HL-60/S4 (cell line): ENCODE measurements at regions not wholly inside any gene's neighbourhood (a gene's known extent, or its start where the extent isn't known, plus 50 kb on each side); places are given as distances from the start of the nearest gene placed in this dataset.

Experiments used
- in situ Hi-C: fragments of 300-500 bp; cut with MboI; formaldehyde crosslinking; loops from 2 replicates; pipeline ENCODE4 v1.14.3; 2022; ENCODE audit warnings: low sequenced_read_pairs

DNA sequence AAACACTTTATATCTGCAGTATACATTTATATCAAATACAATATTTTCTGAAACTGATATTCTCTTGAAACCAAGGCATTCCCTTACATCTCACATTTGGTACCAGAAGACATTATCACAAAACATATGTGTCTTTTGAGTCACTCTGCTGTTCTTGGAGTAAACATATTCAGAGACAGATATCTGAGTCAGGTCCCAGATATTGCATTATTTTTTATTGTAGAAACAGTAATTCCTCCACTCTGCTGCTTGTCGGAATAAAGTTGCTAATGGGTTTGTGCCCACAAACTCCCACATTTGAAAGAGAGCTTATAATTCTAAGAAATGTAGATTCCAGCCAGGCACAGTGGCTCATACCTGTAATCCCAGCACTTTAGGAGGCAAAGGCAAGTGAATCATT lies 261.1 kb upstream of the DAPK1 start:
- in situ Hi-C loops: no loop called here

DNA sequence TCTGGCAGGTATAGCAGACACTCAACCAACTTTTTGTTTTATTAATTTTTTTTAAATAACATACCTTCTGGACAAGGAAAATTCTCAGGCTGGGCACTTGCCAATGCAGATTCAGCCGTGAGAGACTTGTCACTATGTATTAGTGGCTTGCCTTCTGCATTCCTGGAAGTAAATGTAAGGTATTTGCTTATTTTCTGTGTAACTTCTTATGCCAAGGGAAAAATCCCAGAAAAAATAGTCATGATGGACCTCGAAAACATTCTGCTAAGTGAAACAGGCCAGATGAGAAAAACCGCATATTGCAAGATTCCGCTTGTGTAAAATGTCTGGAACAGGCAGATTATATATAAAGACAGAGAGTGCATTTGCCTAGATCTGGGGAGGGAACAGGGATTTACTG lies 260.3 kb upstream of the DAPK1 start:
- in situ Hi-C loops: no loop called here

DNA sequence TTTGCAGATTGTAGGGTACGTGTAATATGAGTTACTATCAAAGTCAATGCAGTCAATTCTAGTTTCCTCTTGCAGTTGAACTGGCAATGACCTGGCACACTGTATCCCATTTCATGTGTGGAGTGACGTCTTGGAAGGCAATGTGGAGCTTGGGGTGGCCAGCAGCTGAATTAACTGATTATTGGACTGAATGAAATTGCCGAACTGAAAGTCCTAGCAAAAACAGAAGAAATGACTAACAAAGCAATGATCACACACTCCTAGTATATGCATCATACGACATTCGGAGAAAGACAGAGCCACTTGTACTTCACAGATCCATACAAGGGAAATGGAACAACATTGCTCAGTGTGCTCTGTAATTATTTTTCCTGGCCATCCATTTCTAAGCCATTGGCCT lies 259.1 kb upstream of the DAPK1 start:
- in situ Hi-C loops: no loop called here

DNA sequence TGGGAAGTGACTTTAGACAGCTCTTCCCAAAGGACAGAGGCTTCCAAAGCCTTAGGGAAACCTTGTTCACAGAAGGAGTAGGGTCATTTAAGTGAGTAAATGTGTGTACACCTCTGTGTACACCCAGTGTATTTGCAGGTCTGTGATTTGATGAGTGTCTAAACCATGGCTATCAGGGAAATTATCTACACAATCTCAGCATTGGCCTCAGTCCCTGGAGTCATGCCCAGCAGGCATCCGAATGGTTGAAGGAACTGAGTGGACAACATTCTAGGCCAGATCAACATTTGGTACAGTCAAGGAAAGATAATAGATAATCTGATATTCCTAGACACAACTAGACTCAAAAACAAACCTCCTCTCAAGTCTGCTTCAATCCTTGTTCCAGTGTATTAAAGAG lies 258.4 kb upstream of the DAPK1 start:
- in situ Hi-C loops: no loop called here

DNA sequence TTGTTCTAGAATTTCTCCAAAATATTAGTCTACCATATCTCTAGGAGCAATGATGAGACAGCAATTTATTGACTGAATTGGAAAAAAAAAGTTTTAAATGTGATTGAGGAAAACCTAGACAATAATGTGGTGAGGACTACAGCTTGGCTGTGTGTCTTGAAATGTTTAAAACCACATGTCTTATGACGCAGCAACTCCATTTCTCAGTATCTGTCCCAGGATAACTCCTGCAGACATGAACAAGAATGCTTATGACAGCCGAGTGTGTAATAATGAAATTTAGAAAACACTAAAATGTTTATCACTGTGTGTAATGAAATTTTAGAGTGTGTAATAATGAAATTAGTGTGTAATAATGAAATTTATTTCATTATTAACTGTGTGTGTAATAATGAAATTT lies 254.1 kb upstream of the DAPK1 start:
- in situ Hi-C loops: no loop called here

DNA sequence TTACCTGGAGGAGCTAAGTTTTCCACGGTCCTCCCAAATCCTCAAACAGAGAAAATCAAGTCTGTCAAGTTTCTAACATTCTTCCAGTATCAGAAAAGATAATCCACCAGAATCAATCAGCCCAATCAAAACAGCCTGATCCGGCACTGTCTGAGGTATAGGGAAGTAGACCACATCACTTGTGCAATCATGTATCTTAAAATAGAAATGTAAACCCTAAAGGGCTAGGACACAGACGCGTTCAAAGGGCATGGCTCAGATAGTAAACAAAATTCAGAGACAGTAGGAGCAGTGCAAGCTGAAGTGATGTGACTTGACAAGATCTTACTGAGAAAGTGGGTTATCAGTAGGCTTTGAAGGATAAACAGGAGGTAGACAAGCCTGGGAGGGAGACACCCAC lies 252.4 kb upstream of the DAPK1 start:
- in situ Hi-C loops: no loop called here

GRCh38 chr9:87247097-87247496 lies 250.6 kb upstream of the DAPK1 start:
- in situ Hi-C loops: no loop called here

GRCh38 chr9:87249029-87249428 lies 248.6 kb upstream of the DAPK1 start:
- in situ Hi-C loops: no loop called here

GRCh38 chr9:87250205-87250604 lies 247.5 kb upstream of the DAPK1 start:
- in situ Hi-C loops: no loop called here

DNA sequence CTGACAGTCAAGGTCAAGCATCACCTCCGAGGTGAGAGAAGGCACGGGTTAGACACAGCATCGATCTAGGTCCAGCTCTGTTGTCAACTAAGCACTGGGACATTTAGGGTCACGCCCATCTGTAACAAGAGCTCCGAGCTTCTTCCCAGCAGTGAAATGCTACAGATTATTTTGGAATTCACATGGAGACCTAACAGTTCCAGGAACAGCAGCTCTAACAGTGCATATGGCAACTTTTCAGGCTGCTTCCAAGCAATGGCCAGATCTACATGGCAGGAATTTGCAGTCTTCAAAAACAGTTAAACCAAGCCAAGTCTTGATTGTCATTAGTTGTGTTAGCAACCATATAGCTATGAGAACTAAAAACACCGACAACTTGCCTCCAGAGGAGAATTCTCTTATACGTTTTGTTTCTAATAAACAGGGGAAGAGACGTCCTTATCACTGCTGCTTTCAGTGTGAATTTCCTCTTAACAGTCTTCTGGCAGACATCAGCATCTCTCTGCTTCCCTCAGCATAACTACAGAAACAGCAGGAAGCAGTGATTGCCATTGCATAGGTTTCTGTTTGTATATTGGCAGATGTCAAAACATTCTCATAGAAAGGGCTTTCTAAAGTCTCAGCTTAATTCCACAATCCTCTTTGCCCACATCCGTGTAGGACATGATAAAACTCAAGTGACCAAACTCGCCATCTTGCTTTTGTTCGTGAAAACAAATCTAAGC lies 242.1 kb upstream of the DAPK1 start:
- in situ Hi-C loops: no loop called here

DNA sequence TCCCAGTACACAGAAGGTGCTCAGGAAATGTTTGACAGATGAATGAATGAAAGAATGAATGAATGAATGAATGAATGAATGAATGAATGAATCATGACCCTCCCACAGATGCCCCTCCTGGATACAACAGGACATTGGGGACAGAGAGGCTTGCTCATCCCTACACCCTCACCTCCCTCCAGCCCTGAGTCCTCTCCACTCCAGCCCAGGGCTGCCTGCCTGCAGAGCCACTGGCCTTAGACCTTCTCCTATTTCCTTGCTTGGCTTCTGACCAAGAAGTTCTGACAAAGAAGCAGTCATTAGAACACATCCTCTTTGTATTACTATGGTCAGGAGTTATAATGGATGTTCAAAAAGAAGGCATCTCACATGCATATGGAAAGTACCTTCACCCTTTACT lies 240.7 kb upstream of the DAPK1 start:
- in situ Hi-C loops: no loop called here

GRCh38 chr9:87259543-87260518 lies 237.8 kb upstream of the DAPK1 start:
- in situ Hi-C loops: no loop called here

DNA sequence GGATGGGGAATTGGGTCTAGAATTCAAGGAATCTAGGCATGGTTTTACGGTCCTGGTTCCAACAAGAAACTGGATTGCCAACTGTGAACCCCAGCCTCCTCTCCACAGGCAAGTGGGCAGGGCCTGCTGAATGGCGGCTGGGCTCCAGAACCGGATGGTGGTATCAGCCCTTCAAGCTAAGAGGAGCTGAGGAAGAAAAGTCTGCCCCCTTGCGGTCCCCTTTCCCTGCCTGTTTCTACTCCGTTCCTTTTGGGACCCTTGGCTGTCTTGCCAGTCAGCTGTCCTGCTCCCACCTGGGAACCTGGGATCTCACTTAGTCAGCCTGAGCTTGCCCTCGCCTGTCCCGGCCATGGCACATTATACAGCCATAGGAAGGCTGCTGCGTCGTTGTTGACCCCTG lies 234.4 kb upstream of the DAPK1 start:
- in situ Hi-C loops: no loop called here

DNA sequence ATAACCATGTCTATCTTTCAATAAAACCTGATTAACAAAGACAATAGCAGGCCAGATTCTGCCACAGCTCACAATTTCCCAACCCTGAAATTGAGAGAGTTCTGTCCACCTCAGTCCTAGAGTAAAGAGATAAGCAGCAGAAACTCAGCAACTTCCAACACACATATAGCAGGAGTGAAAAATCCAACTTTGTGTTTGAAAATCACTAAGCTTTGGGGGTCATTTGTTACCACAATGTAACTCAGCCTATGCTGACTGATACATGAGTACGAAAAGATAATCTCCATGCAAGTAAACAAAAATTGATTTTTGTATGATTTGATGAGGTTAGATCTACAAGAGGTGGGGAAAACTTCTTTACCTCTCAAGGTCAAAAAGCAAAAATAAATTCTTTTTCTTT lies 231.0 kb upstream of the DAPK1 start:
- in situ Hi-C loops: no loop called here

DNA sequence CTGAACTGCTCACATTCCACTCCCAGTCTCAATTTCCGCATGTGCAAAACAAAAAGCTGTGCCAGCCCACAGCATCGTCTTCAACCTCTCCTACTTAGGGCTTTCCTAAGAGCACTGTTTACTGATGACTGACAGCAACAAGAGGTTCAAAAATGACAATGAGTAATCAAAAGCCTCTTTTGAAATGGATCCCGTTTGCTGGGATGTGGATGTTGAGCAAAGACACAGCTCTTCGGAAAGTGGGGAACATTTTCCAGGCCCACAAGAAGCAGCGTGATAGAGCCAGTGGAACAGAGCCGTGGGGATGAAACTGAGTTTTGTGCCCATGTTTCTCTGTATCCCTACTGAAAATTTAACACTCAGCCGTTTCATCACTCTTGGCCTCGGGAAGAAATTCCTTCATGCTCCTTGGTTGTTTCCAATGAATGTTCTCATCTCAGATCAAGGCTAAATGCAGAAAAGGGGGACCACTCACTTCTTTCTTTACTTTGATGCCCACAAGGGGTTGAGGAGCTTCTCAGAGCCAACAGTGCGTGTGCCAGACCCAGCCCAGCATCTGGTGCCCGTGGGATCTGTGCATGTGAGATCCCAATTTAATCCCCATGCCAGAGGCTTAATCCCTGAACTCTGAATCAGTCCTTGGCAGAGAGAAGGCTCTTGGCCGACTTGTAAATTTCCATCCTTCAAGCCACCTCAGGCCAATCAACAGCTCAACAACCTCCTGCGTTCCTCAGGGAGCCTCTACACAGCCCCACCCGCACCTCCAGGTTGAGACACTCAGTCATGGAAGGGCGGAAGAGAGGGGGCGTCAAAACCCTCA lies 230.2 kb upstream of the DAPK1 start:
- in situ Hi-C loops: no loop called here

DNA sequence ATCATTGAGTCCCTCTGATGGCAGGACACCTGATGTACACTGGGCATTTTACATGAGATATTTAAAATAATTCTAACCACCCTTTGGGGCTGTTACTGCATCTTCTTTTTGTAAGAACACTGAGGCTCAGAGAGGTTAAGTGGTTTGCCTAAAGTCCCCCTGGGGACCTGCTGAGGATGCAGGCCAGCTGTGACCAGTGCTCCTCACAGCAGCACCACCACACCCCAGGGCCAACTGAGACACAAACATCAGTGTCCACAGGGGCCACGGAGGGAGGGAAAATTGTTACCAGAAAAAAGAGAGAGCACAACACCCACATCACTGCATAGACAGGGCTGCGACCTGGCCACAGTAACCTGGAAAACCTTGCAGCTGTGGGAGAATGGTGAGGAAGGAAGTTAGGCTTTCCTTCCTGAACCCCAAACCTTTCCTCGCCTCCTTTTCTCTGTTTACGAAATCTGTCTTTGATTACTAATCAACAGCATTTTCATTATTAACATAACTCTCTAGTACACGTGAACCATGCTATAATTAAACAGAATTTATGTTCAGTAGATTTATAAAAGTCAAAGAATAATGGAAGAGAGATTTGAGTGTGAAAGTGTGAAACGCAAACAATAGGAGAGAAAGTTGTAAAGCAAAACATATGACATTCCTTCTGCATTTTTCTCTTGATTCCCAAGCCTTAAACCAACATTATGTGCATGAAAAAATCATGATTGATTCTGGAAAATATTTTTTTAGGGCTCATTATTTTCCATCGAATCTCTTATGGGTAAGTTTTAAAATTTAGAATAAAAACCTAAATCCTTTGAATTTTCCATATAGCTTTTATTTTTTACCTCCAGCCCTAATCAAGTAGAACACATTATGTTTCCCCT lies 228.1 kb upstream of the DAPK1 start:
- in situ Hi-C loops: no loop called here

- in situ Hi-C loops: no loop called here
Observed at GRCh38 chr9:87270221-87270847, 227.3 kb upstream of the DAPK1 start.

DNA sequence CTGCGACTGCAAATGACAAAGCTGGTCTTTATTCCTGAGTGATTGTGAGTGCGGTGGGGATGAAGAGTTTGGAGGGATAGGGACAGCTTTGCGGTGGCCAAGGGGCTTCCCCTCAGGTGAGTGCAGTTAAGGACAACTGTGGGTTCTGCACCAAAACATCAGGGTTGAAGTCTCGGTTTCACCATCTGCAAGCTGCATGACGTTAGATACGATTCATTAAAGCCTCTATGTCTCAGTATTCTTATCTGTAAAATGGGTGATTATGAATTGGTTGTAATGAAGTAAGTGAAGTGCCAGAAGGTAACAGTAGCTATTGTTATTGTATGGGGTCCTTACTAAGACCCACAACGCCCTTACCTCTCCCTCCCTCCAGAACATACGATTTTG lies 226.8 kb upstream of the DAPK1 start:
- in situ Hi-C loops: no loop called here

- in situ Hi-C loops: no loop called here
Observed at GRCh38 chr9:87271696-87272477, 225.8 kb upstream of the DAPK1 start.
